ENCODE measurements at regions not wholly inside any gene's neighbourhood (a gene's known extent, or its start where the extent isn't known, plus 50 kb on each side); places are given as distances from the start of the nearest gene placed in this dataset.

DNA sequence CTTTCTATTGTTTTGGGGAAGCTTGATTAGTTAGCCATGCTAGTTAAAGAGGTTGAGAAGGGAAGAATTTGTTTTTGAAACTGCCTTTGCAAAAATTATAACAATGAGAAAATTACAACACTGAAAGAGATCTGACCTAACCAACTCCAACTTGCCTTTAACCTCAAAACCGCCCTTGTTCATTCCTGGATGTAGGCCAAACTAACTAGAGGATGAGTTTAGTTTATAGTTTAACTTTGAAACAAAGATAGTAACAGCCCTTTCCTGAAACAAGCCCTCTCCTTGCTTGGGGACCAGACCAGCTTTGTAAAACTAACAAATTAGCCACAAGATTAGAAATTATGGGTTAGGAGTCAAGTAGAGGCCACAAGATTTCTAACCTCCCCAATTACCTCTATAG, 713.9 kb downstream of the CPS1 start:
- no TSS peak for BruUV-seq (replicated peaks)
- Histone ChIP-seq H3K9me3 (ENCODE audit: control insufficient read depth in 1 of 2, insufficient read depth in 1 of 2, low read depth in 1 of 2, low read length in 2 of 2) (no peaks in the 10 kb centered on the region), H3K4me3 (replicated peaks in 1 of 2; ENCODE audit: low read depth in 1 of 2, low read length in 2 of 2) (no peak overlapping the region), H3K79me2 (ENCODE audit: insufficient read depth, low read length) (no peaks in the 10 kb centered on the region), H2AFZ (ENCODE audit: low read depth, low read length, poor library complexity, severe bottlenecking) (no peak overlapping the region), H4K20me1 (ENCODE audit: insufficient read depth) (no peaks in the 10 kb centered on the region), H3K27me3 (ENCODE audit: insufficient read depth, low read length) (no peaks in the 10 kb centered on the region), H3K4me1 (ENCODE audit: control insufficient read depth in 1 of 2, insufficient read depth in 2 of 2, low read length in 2 of 2) (no peaks in the 10 kb centered on the region), H3K9me2 (ENCODE audit: insufficient read depth) (no peaks in the 10 kb centered on the region), H3K36me3 (ENCODE audit: control insufficient read depth in 1 of 2, insufficient read depth in 2 of 2, low read length in 2 of 2) (no peaks in the 10 kb centered on the region), H3K9ac (ENCODE audit: low read length) (no peak overlapping the region), H3K4me2 (ENCODE audit: low read length) (no peak overlapping the region), H3K27ac (ENCODE audit: low read depth, low read length) (no peak overlapping the region)
- DNase-seq (ENCODE audit: low read depth, low spot score) = no peak
- RAD21 ChIA-PET (ENCODE audit: low non-redundant PET in 1 of 2, low total read pairs in 2 of 2, uncharacterized antibody in 2 of 2, unreplicated experiment in 2 of 2) = no interaction called here
- POLR2A ChIA-PET = no interaction called here
- intact Hi-C loops (cut with micrococcal nuclease) = no loop called here
- no peak for ATAC-seq
- no peak for TF ChIP-seq EZH2phosphoT487 (IDR thresholded peaks at IDR 0.05; ENCODE audit: borderline replicate concordance)
- no peak for TF ChIP-seq SP1 (IDR thresholded peaks at IDR 0.05; ENCODE audit: low read depth)
- TF ChIP-seq SIN3A (IDR thresholded peaks at IDR 0.05; ENCODE audit: low read depth) = no peak
- TF ChIP-seq ZNF274 (IDR thresholded peaks at IDR 0.05; ENCODE audit: low read depth, low read length) = no peak
- TF ChIP-seq EZH2 (IDR thresholded peaks at IDR 0.05) = no peak
- no peak for TF ChIP-seq RAD21 (IDR thresholded peaks at IDR 0.05; ENCODE audit: low read depth)
- TF ChIP-seq, protein P1, sequence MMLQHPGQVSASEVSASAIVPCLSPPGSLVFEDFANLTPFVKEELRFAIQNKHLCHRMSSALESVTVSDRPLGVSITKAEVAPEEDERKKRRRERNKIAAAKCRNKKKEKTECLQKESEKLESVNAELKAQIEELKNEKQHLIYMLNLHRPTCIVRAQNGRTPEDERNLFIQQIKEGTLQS (IDR thresholded peaks at IDR 0.05) = no peak
- CTCF ChIA-PET = no interaction called here

DNA sequence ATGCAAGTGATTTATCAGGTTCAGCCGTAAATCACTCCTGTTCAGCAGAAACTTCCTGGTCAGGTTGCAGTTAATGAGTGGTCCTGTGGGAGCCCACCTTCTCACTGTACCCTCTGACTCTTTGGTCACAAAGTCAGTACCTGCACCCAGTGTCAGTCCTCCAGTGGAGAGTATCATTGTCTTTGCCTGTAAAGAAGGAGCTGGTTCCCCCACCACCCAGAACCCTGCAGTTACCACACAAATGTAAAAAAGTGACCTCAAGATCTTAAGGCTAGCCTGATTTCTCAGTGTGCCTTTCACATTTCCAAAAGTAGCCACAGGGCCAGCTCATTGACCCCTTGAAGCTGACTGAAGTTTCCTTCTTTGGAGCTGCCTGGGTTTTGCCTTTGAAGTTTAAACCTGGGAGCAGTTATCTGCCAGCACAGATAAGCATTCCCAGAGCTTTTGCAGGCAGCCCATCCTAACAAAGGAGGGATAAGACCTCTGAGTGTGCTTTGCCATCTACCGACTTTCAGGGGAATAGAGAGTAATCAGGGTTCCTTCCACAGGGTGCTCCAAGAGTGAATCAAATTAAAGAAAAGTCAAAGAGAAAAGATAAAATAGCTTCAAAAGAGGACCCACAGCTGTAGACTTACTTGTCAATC, 725.2 kb downstream of the CPS1 start:
- H3K9me3 ChIP-seq (ENCODE audit: control insufficient read depth in 1 of 2, insufficient read depth in 1 of 2, low read depth in 1 of 2, low read length in 2 of 2) = no peaks in the 10 kb centered on the region
- DNase-seq (ENCODE audit: low read depth, low spot score) (no peak), ATAC-seq (no peak)
- H3K27me3 ChIP-seq (ENCODE audit: insufficient read depth, low read length) = no peaks in the 10 kb centered on the region
- intact Hi-C loops (cut with micrococcal nuclease) = no loop called here
- BruUV-seq (replicated peaks) = no TSS peak
- no peaks in the 10 kb centered on the region for H3K79me2 ChIP-seq (ENCODE audit: insufficient read depth, low read length)
- no peaks in the 10 kb centered on the region for H3K36me3 ChIP-seq (ENCODE audit: control insufficient read depth in 1 of 2, insufficient read depth in 2 of 2, low read length in 2 of 2)
- H3K9ac ChIP-seq (ENCODE audit: low read length) = no peak overlapping the region
- no peak overlapping the region for H2AFZ ChIP-seq (ENCODE audit: low read depth, low read length, poor library complexity, severe bottlenecking)
- ChIA-PET POLR2A (no interaction called here), CTCF (no interaction called here), RAD21 (ENCODE audit: low non-redundant PET in 1 of 2, low total read pairs in 2 of 2, uncharacterized antibody in 2 of 2, unreplicated experiment in 2 of 2) (no interaction called here)
- no peak overlapping the region for H3K27ac ChIP-seq (ENCODE audit: low read depth, low read length)
- no peak overlapping the region for H3K4me2 ChIP-seq (ENCODE audit: low read length)
- H4K20me1 ChIP-seq (ENCODE audit: insufficient read depth) = no peaks in the 10 kb centered on the region
- H3K9me2 ChIP-seq (ENCODE audit: insufficient read depth) = no peaks in the 10 kb centered on the region; the same call in 1 of the 2 replicates
- no peak for TF ChIP-seq ELF1 (IDR thresholded peaks at IDR 0.05; ENCODE audit: borderline replicate concordance, low read depth)
- TF ChIP-seq JUND (IDR thresholded peaks at IDR 0.05) = no peak
- TF ChIP-seq EZH2phosphoT487 (IDR thresholded peaks at IDR 0.05; ENCODE audit: borderline replicate concordance) = no peak
- TF ChIP-seq EGR1 (IDR thresholded peaks at IDR 0.05; ENCODE audit: low read depth) = no peak
- no peak overlapping the region for H3K4me3 ChIP-seq (replicated peaks in 1 of 2; ENCODE audit: low read depth in 1 of 2, low read length in 2 of 2)
- no peaks in the 10 kb centered on the region for H3K4me1 ChIP-seq (ENCODE audit: control insufficient read depth in 1 of 2, insufficient read depth in 2 of 2, low read length in 2 of 2)

Data from HCT116 (cell line).